ENCODE measurements at regions not wholly inside any gene's neighbourhood (a gene's known extent, or its start where the extent isn't known, plus 50 kb on each side); places are given as distances from the start of the nearest gene placed in this dataset.

DNA sequence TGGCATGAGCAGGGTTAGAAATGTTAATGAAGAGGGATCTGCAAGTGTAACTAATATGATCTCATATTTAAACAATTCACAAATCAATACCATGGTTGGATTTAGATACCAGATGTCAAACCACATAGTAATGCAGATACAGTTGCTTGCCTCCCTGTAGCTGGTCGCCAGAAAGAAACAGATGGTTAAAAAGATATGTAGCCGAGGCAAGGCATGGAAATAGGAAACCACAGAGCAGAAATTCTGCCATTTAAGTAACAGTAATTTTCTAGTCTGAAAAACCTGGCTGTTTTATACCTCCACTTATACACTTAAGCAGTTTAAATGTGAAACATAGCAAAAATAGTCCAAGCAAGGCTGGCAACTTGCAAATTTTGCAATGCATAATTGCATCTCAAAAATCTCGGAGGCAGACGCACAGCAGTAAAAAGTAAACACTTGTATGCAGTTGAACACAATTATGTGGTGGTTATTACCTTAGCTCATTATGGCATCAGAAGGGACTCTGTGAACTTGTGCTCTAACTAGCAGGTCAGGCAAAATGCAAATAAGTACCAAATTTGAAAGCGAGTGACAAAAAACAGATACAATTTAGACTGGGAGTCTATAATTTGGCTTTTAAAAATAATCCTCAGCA, 126.8 kb downstream of the NAA11 start:
- TF ChIP-seq CTCF (IDR thresholded peaks at IDR 0.05; ENCODE audit: low read depth, low read length): no peak
- TF ChIP-seq POLR2A (IDR thresholded peaks at IDR 0.05; ENCODE audit: extremely low read depth, insufficient read length): no peak

All from NB4 (cell line).